IPS-18c (cell line): ENCODE measurements at regions not wholly inside any gene's neighbourhood (a gene's known extent, or its start where the extent isn't known, plus 50 kb on each side); places are given as distances from the start of the nearest gene placed in this dataset.
"Not testable (repeated sequence)": the region's sequence is repeated elsewhere in the genome, so short reads cannot be mapped to it uniquely, and the experiment has no call there.

Experiments
- H3K4me3 ChIP-seq: 2 replicates; pipeline ENCODE4 v1.7.0; 2013; ENCODE audit warnings: low read depth, mild to moderate bottlenecking, low read length, moderate library complexity; ENCODE audit not compliant: insufficient read depth
- H3K9me3 ChIP-seq: one replicate; pipeline ENCODE4 v1.6.1; 2013; ENCODE audit warnings: mild to moderate bottlenecking, low read length, moderate library complexity; ENCODE audit not compliant: control insufficient read depth, insufficient read depth

DNA sequence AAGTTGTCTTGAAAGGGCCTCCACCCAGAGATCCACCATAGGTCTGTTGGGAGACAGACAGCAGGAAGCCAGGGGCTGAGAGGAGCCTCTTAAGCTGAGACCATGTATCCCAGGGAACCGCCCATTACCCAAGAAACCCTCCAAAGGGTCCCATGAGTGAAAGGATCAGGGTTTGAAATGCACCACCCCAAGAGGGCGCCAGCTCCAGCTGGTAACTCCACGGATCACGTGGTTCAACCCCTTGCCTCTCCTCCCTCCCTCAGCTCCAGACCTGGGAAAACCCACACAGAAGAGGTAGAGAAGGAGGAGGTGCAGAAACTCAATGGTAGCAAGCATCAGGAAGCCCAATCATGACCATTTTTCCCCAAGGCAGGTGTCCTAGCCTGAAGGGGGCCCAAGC, 148.7 kb downstream of the AIPL1 start:
- Histone ChIP-seq H3K4me3 (no peak overlapping the region), H3K9me3 (no peaks in the 10 kb centered on the region)

- Histone ChIP-seq H3K9me3 (no peaks in the 10 kb centered on the region), H3K4me3 (no peak overlapping the region)
Observed at GRCh38 chr17:6285486-6285885, 149.4 kb downstream of the AIPL1 start.

DNA sequence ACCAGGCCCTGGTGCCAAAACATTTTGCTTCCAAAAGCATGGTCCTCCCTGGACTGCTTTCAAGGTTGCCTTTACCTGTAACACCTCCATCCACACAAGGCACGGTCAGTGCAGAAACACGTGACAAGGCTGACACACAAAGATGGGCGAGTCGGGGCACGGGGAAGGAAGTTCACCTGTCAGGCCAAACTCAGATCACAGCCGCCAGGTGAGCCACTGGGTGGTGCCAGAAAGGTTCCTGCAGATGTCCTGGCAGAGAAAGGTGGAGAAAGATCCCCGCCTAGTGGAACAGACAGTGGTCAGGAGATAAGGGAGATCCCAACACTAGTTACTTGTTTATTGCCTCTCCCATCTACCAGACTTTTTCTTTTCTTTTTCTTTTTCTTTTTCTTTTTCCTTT, 155.3 kb downstream of the AIPL1 start:
- no peak overlapping the region for H3K4me3 ChIP-seq
- H3K9me3 ChIP-seq: no peaks in the 10 kb centered on the region

DNA sequence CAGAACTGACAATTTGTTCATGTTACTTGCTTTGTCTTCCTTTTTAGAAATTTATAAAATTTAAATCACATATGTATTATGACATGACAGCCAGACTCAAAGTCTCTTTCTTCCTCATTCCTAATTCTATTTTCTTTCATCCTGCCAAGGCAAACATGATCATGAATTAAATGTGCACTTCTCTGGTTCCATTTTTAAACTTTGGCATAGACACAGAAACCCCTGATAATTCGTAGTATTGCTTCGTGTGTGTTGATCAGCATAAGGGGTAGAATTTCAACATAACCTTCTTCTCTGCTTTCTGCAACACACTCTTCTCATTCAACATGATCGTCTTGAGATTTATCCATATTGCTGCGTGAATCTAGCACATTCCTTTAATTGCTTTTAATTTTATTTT, 156.5 kb downstream of the AIPL1 start:
- Histone ChIP-seq H3K9me3 (no peaks in the 10 kb centered on the region), H3K4me3 (no peak overlapping the region)

GRCh38 chr17:6276711-6277110, 158.2 kb downstream of the AIPL1 start:
- no peak overlapping the region for H3K4me3 ChIP-seq
- H3K9me3 ChIP-seq: no peaks in the 10 kb centered on the region

- Histone ChIP-seq H3K9me3 (no peaks in the 10 kb centered on the region), H3K4me3 (no peak overlapping the region)
Observed at GRCh38 chr17:6274310-6274709, 160.6 kb downstream of the AIPL1 start.

DNA sequence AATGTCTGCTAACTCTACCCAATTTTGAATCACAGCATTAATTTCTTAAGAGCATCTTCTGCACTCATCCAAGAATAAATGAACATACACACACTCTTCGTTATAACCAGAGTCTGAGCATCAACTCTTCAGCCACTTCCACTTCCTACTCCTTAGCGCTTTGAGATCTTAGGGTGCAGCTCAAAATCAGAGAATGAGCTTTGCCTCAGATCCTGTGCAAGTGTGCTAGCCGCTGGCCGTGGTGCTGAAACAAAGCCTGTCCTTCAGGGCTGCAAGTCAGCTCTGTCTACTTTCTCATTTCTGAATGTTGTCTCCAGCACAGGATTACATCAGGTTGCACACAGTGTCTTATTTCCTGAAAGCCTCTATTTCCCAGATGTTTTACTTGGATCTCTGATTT, 165.4 kb downstream of the AIPL1 start:
- Histone ChIP-seq H3K9me3 (no peaks in the 10 kb centered on the region), H3K4me3 (no peak overlapping the region)

- H3K9me3 ChIP-seq: no peaks in the 10 kb centered on the region
- H3K4me3 ChIP-seq: no peak overlapping the region
Observed at GRCh38 chr17:6261466-6261865, 173.5 kb downstream of the AIPL1 start.

DNA sequence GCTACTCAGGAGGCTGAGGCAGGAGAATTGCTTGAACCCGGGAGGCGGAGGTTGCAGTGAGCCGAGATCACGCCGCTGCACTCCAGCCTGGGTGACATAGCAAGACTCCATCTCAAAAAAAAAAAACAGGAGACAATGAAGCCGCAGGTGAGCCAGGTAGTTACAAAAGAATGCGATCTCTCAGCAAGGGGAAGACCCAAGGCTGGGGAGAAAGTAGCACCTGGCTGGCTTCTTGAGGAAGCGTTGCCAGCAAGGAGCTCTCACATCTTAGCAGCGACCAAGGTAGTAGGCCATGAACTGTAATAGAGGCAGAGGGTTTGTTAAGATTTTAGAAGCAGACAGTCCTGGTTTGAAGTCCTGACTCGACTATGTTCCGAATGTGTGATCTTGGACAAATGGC, 175.0 kb downstream of the AIPL1 start:
- Histone ChIP-seq H3K9me3 (no peaks in the 10 kb centered on the region), H3K4me3 (no peak overlapping the region)

DNA sequence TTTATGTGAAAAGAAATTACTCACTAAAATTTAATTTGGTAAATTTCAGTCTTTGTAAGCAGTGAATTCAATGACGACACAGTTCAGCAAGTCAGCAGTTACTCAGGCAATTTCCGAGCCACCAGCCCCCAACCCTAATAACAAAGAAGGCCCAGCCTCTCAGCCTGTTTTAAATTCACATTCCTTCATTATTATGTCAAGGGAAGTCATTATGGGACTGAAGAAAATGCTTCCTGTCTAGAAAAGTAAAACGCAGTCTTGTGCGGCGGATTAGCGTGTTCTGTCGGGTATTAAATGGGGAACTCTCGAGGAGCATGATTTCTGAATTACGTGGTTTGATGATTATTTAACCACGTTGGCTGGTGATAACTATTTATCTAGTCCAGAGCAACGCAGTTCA, 177.6 kb downstream of the AIPL1 start:
- Histone ChIP-seq H3K9me3 (no peaks in the 10 kb centered on the region), H3K4me3 (no peak overlapping the region)

- no peak overlapping the region for H3K4me3 ChIP-seq
Observed at GRCh38 chr17:6255322-6255721, 179.6 kb downstream of the AIPL1 start.

DNA sequence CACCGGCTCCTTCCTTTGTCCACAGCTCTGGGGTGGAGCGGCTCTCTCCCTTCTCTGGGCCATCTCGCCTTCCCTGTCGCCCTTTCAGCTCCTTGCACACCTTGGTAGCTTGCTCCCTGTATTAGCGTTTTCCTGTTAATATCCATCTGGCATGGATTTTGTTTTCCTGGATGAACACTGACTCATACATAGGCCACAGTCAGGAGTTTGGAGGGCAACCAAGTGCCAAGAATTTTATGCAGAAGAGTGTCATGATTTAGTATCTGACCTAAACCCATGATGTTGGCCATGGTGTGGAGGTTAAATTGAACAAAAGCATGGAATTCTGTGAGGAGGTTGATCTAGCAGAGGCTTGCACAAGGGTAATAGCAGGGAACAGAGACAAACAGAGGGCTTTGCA, 180.9 kb downstream of the AIPL1 start:
- Histone ChIP-seq H3K4me3 (no peak overlapping the region), H3K9me3 (no peaks in the 10 kb centered on the region)

More at GRCh38 chr17:6255322-6255721, 179.6 kb downstream of the AIPL1 start:
- no peaks in the 10 kb centered on the region for H3K9me3 ChIP-seq

GRCh38 chr17:6251640-6252039, 181.5 kb downstream of the WSCD1 start:
- H3K9me3 ChIP-seq, H3K4me3 ChIP-seq: not testable (repeated sequence)

DNA sequence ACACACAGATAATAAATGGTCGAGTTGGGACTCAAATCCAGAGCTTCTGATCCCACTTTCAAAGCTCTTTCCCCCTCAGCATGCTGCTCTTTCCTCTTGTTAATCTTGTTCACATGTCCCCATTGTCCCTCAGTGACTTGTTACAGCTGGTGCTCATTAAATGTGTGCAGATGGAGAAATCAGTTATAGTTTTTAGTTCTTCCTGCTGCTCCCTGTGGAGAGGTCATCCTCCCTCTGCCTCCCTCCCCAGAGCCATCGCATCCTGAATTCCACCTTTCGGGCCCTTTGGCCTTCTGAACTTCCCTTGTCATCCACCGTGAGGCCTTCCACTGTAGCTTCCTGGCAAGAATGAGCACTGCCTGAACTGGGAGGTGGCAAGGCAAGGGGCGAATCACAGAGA, 179.6 kb downstream of the WSCD1 start:
- Histone ChIP-seq H3K4me3 (no peak overlapping the region), H3K9me3 (no peaks in the 10 kb centered on the region)

- no peak overlapping the region for H3K4me3 ChIP-seq
- no peaks in the 10 kb centered on the region for H3K9me3 ChIP-seq
Observed at GRCh38 chr17:6248061-6248460, 177.9 kb downstream of the WSCD1 start.

DNA sequence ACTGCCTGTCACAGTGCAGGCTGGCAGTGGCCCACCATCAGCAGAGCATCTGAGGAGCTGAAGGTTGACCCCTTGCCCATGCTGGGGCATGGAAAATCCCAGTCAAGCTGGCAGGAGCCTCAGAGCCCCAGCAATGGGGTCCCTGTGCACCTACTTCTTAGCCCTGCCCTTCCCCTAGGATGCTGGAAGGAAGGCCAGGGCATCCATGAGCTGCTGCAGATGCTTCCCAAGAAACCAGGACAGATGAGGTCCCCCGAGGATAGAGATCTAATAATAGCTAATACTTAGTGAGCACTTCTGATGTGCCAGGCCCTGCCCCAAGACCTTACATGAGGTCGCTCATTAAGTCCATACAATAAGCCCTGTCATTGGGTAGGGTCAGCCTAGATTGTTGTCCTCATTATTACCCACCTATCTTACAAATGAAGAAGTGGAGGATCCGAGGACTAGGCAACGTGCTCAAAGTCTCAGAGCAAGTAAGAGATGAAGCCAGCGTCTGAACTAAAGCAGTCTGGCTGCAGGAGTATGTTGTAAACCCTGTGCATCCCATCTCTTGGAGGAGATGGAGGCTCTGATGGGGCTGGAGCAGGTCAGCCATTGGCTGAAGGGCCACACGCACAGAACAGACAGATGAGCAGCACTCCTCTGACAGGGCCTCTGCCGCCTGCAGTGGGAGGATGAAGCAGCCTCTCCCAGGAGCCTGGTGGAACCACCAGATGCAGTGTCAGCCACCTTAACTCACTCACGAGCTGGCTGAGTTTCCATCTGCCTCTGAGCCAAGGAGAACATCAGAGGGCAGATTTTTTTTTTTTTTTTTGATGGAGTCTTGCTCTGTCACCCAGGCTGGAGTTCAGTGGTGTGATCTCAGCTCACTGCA, 175.4 kb downstream of the WSCD1 start:
- Histone ChIP-seq H3K4me3 (no peak overlapping the region), H3K9me3 (no peaks in the 10 kb centered on the region)

DNA sequence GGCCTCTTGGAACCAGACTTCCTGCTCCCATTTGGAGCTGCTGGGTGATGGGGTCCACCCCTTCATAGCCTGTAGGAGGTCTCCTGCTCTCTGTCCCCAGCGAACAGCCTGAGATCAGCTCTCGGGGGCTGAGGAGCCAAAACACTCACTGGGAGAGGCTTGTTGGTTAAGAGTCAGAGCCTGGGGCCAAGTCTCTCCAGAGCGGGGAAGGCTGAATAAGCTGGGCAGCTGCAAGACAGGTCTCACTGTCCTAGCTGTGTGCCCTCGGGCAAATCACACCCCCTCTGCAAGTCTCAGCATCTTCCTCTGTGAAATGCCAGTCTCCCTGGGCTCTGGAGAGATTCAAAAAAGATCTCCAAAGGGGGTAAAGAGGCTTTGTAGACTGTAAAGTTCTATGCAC, 174.6 kb downstream of the WSCD1 start:
- Histone ChIP-seq H3K9me3 (no peaks in the 10 kb centered on the region), H3K4me3 (no peak overlapping the region)

GRCh38 chr17:6244253-6244652, 174.1 kb downstream of the WSCD1 start:
- Histone ChIP-seq H3K9me3 (no peaks in the 10 kb centered on the region), H3K4me3 (no peak overlapping the region)

DNA sequence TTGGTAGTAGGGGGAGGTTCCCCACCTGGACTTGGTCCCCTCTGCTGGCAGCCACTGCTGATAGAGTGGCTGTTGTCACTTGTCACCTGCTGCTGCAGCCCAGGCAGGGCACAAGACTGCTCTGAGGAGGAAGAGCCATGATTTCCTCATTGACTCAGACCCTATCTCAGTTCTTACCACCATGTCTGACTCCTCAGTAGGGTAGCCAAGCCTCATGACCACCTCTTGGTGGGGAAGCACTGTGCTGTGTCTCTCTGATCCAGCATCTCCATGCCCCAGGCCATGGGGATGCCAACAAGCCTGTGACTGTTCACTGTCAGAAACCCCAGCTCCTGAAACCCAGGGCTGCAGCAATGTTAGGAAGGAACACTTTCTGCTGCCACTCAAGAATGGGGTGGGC, 173.0 kb downstream of the WSCD1 start:
- Histone ChIP-seq H3K4me3 (no peak overlapping the region), H3K9me3 (no peaks in the 10 kb centered on the region)
